CD4-positive, alpha-beta memory T cell (primary cell): ENCODE measurements at regions not wholly inside any gene's neighbourhood (a gene's known extent, or its start where the extent isn't known, plus 50 kb on each side); places are given as distances from the start of the nearest gene placed in this dataset.
A peak's percentile ranks its signal among the peaks of the same experiment; 100 is the strongest.

ENCODE experiments used
- CTCF ChIA-PET: fragments of 350-600 bp; sonication (Branson Sonifier 250); formaldehyde crosslinking; loops from one replicate; lab custom pipeline; 2021; ENCODE audit warnings: inconsistent platforms; ENCODE audit not compliant: partially characterized antibody; lab: Charles Lee
- POLR2A ChIA-PET: fragments of 350-600 bp; sonication (Branson Sonifier 250); formaldehyde crosslinking; loops from one replicate; lab custom pipeline; 2021; ENCODE audit not compliant: partially characterized antibody; lab: Charles Lee
- DNase-seq, 5 donors: peaks; one replicate each; pipeline versions ENCODE4 v3.0.0 to v3.0.0-alpha.2; 2020 to 2022; ENCODE audit warnings: mixed read lengths in 1 of 5
- H3K27ac ChIP-seq: one replicate; pipeline ENCODE4 v1.7.0; 2013; ENCODE audit warnings: low read depth, low read length
- H3K27me3 ChIP-seq: 2 replicates; pipeline ENCODE4 v1.7.0; 2013; ENCODE audit warnings: mild to moderate bottlenecking, low read length, moderate library complexity; ENCODE audit not compliant: insufficient read depth
- H3K36me3 ChIP-seq: 2 replicates; pipeline ENCODE4 v1.7.0; 2013; ENCODE audit warnings: mild to moderate bottlenecking, low read length, moderate library complexity; ENCODE audit not compliant: insufficient read depth
- H3K4me1 ChIP-seq: 2 replicates; pipeline ENCODE4 v1.7.0; 2013; ENCODE audit warnings: mild to moderate bottlenecking, low read length, moderate library complexity; ENCODE audit not compliant: insufficient read depth
- H3K4me3 ChIP-seq, 2 donors: one replicate each; pipeline ENCODE4 v1.7.0; 2013; ENCODE audit warnings: low read length in 2 of 2, mild to moderate bottlenecking in 1 of 2
- H3K9me3 ChIP-seq, 2 donors: one replicate each; pipeline ENCODE4 v1.7.0; 2013; ENCODE audit warnings: low read length in 2 of 2, control low read depth in 1 of 2; ENCODE audit not compliant: control insufficient read depth in 1 of 2
- H3K27ac Mint-ChIP-seq, 7 donors: one replicate each; pipeline ENCODE4 v1.8.0; 2020 to 2021; ENCODE audit warnings: mixed read lengths in 7 of 7, mild to moderate bottlenecking in 6 of 7, inconsistent platforms in 3 of 7, moderate library complexity in 3 of 7
- H3K27me3 Mint-ChIP-seq, 2 donors: one replicate each; pipeline ENCODE4 v1.8.0; 2020 to 2021; ENCODE audit warnings: mixed read lengths in 2 of 2
- H3K36me3 Mint-ChIP-seq, 2 donors: one replicate each; pipeline ENCODE4 v1.8.0; 2020 to 2021; ENCODE audit warnings: mixed read lengths in 2 of 2, inconsistent platforms in 1 of 2, mild to moderate bottlenecking in 1 of 2
- H3K4me1 Mint-ChIP-seq, 4 donors: one replicate each; pipeline ENCODE4 v1.8.0; 2020 to 2021; ENCODE audit warnings: mixed read lengths in 4 of 4, mild to moderate bottlenecking in 1 of 4
- H3K4me3 Mint-ChIP-seq, 8 donors: one replicate each; pipeline ENCODE4 v1.8.0; 2020 to 2021; ENCODE audit warnings: mixed read lengths in 8 of 8, mild to moderate bottlenecking in 7 of 8, moderate library complexity in 6 of 8, inconsistent platforms in 3 of 8
- H3K9me3 Mint-ChIP-seq, 8 donors: one replicate each; pipeline ENCODE4 v1.8.0; 2020 to 2021; ENCODE audit warnings: mixed read lengths in 8 of 8, mild to moderate bottlenecking in 5 of 8, inconsistent platforms in 3 of 8, moderate library complexity in 1 of 8
- intact Hi-C: fragments of 100-400 bp; cut with micrococcal nuclease; formaldehyde crosslinking; loops from one replicate; pipeline ENCODE4 v1.15.1; 2023

DNA sequence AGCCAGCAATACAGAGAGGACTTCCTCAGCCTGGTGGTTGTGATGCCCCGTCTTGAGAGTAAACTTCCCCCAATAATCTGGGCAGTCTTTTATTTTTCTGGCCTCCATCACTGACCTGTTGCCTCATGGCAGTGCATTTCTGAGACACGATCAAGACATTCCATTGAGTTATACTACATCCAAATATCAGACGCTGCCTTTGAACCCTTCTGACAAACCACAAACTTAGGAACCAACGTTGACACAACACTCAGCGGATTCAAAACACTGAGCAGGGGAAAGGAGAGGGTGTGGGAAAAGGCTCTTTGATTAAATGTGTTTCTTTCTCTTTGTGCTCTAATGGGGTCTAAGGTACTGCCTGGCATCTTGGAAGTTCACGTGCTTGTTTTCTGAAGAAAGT, 100.7 kb upstream of the TBX5 start:
- H3K9me3 Mint-ChIP-seq, result peaks cover 0 to 2% (median 0%) of the 10 kb centered on the region in 8 donors
- POLR2A ChIA-PET, result no interaction called here

DNA sequence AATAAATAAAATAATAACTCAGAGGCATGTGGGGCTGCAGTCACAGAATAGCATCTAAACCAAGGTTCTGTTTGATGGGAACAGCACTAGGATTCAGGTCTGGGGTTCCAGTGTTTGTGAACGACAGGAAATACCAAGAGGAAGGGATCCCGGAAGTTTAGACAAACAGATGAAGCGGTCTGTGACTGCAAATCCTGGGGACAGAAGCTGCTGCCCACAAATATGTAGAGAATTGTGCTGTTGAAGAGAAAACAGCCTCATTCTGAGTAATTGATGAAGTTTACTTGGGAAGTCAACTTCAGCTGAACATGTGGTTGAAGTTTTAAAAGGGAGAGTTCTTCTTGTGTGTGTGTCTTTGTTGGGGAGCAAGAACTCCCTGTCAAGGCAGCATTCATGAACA, 98.4 kb upstream of the TBX5 start:
- no peaks in the 10 kb centered on the region for H3K9me3 ChIP-seq
- H3K4me3 ChIP-seq, result no peak overlapping the region
- ChIA-PET CTCF (no interaction called here), POLR2A (no interaction called here)
- peaks cover 6% of the 10 kb centered on the region for H3K27me3 ChIP-seq
- no peaks in the 10 kb centered on the region for H3K9me3 Mint-ChIP-seq
- no peaks in the 10 kb centered on the region for H3K36me3 ChIP-seq
- DNase-seq, result no peak
- intact Hi-C loops, result no loop called here
- H3K27me3 Mint-ChIP-seq, result peaks cover 7 to 15% of the 10 kb centered on the region in 2 donors
- no peaks in the 10 kb centered on the region for H3K36me3 Mint-ChIP-seq
- H3K4me1 ChIP-seq, result no peaks in the 10 kb centered on the region
- H3K4me1 Mint-ChIP-seq, result peaks cover 0 to 2% (median 0%) of the 10 kb centered on the region in 4 donors
- no peak overlapping the region for H3K4me3 Mint-ChIP-seq
- H3K27ac Mint-ChIP-seq, result no peak overlapping the region
- no peak overlapping the region for H3K27ac ChIP-seq

More for the DNA sequence above, 100.7 kb upstream of the TBX5 start:
- Mint-ChIP-seq H3K4me1 (peaks cover 0 to 2% (median 0%) of the 10 kb centered on the region in 4 donors), H3K36me3 (no peaks in the 10 kb centered on the region), H3K4me3 (no peak overlapping the region), H3K27me3 (peaks cover 4 to 16% of the 10 kb centered on the region in 2 donors), H3K27ac (no peak overlapping the region)
- Histone ChIP-seq H3K4me1 (no peaks in the 10 kb centered on the region), H3K36me3 (no peaks in the 10 kb centered on the region), H3K4me3 (no peak overlapping the region), H3K27ac (no peak overlapping the region), H3K9me3 (no peaks in the 10 kb centered on the region), H3K27me3 (no peaks in the 10 kb centered on the region)
- DNase-seq, result no peak
- intact Hi-C loops, result loop anchor here (5.0 kb wide), 1 partner anchor 1044 kb away; no protein-coding TSS in a partner anchor
- CTCF ChIA-PET, result interaction anchor here (3.9 kb wide), 1 partner anchor 526 kb away, joined by 26 read pairs; no protein-coding TSS in a partner anchor

DNA sequence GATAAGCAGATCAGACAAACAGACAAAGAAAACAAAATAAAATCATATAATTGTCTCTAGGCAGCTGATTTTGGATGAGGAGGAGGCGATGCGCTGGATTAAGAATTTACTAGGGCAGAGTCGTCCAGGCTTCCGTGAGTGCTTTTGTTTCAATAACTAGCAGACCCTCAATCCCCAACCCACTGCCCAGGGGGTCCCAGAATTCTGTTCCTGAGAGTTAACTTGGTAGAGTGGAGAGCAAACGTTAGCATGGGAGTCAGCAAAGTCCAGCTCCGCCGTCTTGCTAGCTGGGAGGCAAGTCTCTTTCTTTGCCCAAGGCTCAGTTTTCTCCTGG, 95.5 kb upstream of the TBX5 start:
- no peaks in the 10 kb centered on the region for H3K36me3 Mint-ChIP-seq
- peaks cover 6% of the 10 kb centered on the region for H3K27me3 ChIP-seq
- no peaks in the 10 kb centered on the region for H3K4me1 ChIP-seq
- H3K4me3 Mint-ChIP-seq, result no peak overlapping the region
- no peak overlapping the region for H3K27ac ChIP-seq
- no peaks in the 10 kb centered on the region for H3K4me1 Mint-ChIP-seq
- ChIA-PET CTCF (interaction anchor here (1.1 kb wide), 1 partner anchor 8 kb away, joined by 3 read pairs; no protein-coding TSS in a partner anchor), POLR2A (no interaction called here)
- intact Hi-C loops, result no loop called here
- no peak overlapping the region for H3K27ac Mint-ChIP-seq
- no peak for DNase-seq
- peaks cover 14 to 16% of the 10 kb centered on the region in 2 donors for H3K27me3 Mint-ChIP-seq
- H3K9me3 Mint-ChIP-seq, result peaks cover 0 to 3% (median 0%) of the 10 kb centered on the region in 8 donors
- no peaks in the 10 kb centered on the region for H3K36me3 ChIP-seq
- no peaks in the 10 kb centered on the region for H3K9me3 ChIP-seq
- no peak overlapping the region for H3K4me3 ChIP-seq

DNA sequence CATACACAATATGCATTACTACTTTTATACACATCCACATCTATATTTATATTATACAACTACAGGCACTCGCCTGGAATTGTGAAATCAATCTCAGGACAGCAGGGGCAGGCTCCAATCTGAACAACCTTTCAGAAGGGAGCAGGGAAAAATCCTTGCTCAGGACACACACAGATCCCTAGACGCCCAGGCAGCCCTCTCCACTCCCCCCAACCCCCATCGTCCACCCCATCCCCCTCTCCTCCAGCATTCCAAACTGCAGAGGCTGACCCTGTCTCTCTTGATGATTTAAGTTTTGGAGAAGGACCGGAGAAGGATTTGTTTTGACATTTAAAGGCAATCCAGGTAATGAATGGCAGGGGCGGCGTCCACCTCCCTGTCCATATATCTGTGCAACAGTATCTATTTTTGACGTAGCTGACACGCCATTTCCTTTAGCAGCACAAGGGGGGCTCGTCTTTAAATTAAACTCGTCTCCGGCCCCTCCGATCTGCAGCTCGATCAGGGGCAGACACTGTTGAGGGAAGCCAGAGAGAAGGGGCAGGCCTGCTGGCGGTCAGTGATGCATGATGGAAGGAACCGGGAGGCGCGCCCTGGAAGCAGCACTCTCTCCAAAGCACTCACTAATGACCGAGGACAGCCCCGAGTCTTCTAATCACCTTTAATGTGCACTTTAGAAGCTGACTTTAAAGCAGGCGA, 95.0 kb upstream of the TBX5 start:
- Histone ChIP-seq H3K4me3 (no peak overlapping the region), H3K36me3 (no peaks in the 10 kb centered on the region), H3K9me3 (no peaks in the 10 kb centered on the region), H3K27me3 (peaks cover 6% of the 10 kb centered on the region), H3K4me1 (no peaks in the 10 kb centered on the region), H3K27ac (no peak overlapping the region)
- CTCF ChIA-PET, result interaction anchor here (1.1 kb wide), 1 partner anchor 9 kb away, joined by 3 read pairs; no protein-coding TSS in a partner anchor
- no peak for DNase-seq
- intact Hi-C loops, result no loop called here
- no peak overlapping the region for H3K27ac Mint-ChIP-seq
- H3K4me3 Mint-ChIP-seq, result no peak overlapping the region
- H3K9me3 Mint-ChIP-seq, result peaks cover 0 to 3% (median 0%) of the 10 kb centered on the region in 8 donors
- POLR2A ChIA-PET, result no interaction called here
- H3K27me3 Mint-ChIP-seq, result peaks cover 13 to 14% of the 10 kb centered on the region in 2 donors
- H3K36me3 Mint-ChIP-seq, result no peaks in the 10 kb centered on the region
- H3K4me1 Mint-ChIP-seq, result no peaks in the 10 kb centered on the region

DNA sequence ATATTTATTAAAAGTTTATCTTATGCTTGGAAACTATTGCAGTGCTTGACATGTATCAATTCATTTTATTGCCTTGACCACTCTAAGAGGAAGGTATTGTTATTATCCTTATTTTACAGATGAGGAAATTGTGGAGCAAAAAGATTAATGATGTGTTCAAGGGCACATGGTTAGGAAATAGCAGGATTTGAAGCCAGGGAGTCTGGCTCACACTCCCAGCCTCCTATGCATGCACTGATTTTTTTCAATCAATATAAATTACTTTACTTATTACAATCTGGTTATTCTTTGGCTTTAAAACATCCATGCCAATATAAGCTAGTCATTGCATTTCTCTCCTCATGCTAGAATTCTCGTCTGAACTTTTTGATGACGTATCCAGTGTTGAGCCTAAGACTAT, 94.2 kb upstream of the TBX5 start:
- ChIA-PET POLR2A (no interaction called here), CTCF (interaction anchor here (1.5 kb wide), 1 partner anchor 8 kb away, joined by 9 read pairs; no protein-coding TSS in a partner anchor)
- Mint-ChIP-seq H3K27me3 (peaks cover 12 to 14% of the 10 kb centered on the region in 2 donors), H3K9me3 (peaks cover 0 to 3% (median 0%) of the 10 kb centered on the region in 8 donors), H3K36me3 (no peaks in the 10 kb centered on the region), H3K27ac (no peak overlapping the region), H3K4me3 (no peak overlapping the region), H3K4me1 (no peaks in the 10 kb centered on the region)
- no peak for DNase-seq
- no peaks in the 10 kb centered on the region for H3K4me1 ChIP-seq
- H3K9me3 ChIP-seq, result no peaks in the 10 kb centered on the region
- no peak overlapping the region for H3K27ac ChIP-seq
- no peaks in the 10 kb centered on the region for H3K36me3 ChIP-seq
- H3K27me3 ChIP-seq, result peaks cover 6% of the 10 kb centered on the region
- no peak overlapping the region for H3K4me3 ChIP-seq
- intact Hi-C loops, result no loop called here

DNA sequence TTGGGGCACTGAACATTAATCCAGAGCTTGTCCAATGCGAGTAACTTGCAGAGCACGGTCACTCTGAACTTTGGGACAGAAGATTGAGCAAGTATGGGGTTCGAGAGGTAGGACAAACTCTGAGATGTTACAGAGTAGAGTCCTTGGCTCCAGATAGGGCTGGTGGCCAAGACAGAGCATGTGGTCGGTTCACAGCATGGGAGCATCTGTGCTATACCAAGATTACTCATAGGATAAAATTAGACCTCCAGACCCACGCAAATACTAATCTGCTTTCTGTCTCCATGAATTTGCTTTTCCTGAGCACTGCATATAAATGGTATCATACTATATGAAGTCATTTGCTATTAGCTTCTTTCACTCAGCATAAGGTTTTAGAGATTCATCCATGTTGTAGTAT, 93.4 kb upstream of the TBX5 start:
- peaks cover 0 to 3% (median 0%) of the 10 kb centered on the region in 8 donors for H3K9me3 Mint-ChIP-seq
- H3K27ac Mint-ChIP-seq, result no peak overlapping the region
- DNase-seq, result no peak
- H3K4me1 Mint-ChIP-seq, result no peaks in the 10 kb centered on the region
- Histone ChIP-seq H3K27me3 (peaks cover 6% of the 10 kb centered on the region), H3K9me3 (no peaks in the 10 kb centered on the region), H3K4me3 (no peak overlapping the region), H3K27ac (no peak overlapping the region), H3K36me3 (no peaks in the 10 kb centered on the region), H3K4me1 (no peaks in the 10 kb centered on the region)
- ChIA-PET POLR2A (no interaction called here), CTCF (interaction anchor here (1.5 kb wide), 1 partner anchor 9 kb away, joined by 9 read pairs; no protein-coding TSS in a partner anchor)
- intact Hi-C loops, result no loop called here
- peaks cover 9 to 14% of the 10 kb centered on the region in 2 donors for H3K27me3 Mint-ChIP-seq
- no peak overlapping the region for H3K4me3 Mint-ChIP-seq
- H3K36me3 Mint-ChIP-seq, result no peaks in the 10 kb centered on the region

DNA sequence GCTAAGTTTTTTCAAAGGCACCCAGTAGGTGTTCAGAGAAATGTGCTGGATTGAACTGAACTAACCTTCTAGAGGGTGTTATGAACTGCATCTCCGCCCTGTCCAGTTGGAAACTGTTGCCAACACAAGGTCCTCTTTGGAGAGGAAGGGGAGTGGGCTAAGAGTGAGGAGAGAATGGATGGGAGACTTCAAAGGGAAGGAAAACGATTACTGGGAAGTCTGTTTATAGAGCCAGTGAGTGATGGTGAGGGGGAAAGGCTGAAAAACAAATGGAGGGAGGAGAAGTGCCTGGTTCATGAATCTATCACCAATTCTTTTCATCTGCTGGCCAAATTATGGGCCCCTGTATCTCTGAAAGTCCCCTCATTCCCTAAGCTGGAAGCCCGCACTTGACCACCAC, 86.0 kb upstream of the TBX5 start:
- H3K9me3 Mint-ChIP-seq, result peaks cover 0 to 1% (median 0%) of the 10 kb centered on the region in 8 donors
- H3K27me3 ChIP-seq, result no peaks in the 10 kb centered on the region
- H3K27ac ChIP-seq, result no peak overlapping the region
- no peaks in the 10 kb centered on the region for H3K36me3 ChIP-seq
- no peaks in the 10 kb centered on the region for H3K4me1 ChIP-seq
- no peaks in the 10 kb centered on the region for H3K36me3 Mint-ChIP-seq
- intact Hi-C loops, result no loop called here
- no peaks in the 10 kb centered on the region for H3K4me1 Mint-ChIP-seq
- no peak overlapping the region for H3K27ac Mint-ChIP-seq
- no peaks in the 10 kb centered on the region for H3K9me3 ChIP-seq
- POLR2A ChIA-PET, result no interaction called here
- peak overlapping the region in 1 of 8 donors; percentile 14 for H3K4me3 Mint-ChIP-seq
- no peak overlapping the region for H3K4me3 ChIP-seq
- peaks cover 0 to 3% of the 10 kb centered on the region in 2 donors for H3K27me3 Mint-ChIP-seq
- CTCF ChIA-PET, result interaction anchor here (1.0 kb wide), 1 partner anchor 17 kb away, joined by 4 read pairs; no protein-coding TSS in a partner anchor
- no peak for DNase-seq
